H9 (cell line): ENCODE measurements at regions not wholly inside any gene's neighbourhood (a gene's known extent, or its start where the extent isn't known, plus 50 kb on each side); places are given as distances from the start of the nearest gene placed in this dataset.
A peak's percentile ranks its signal among the peaks of the same experiment; 100 is the strongest.

ENCODE experiments used
- DNase-seq: peaks from one replicate; pipeline ENCODE4 v3.0.0-alpha.2; 2017
- H2AFZ ChIP-seq: one replicate; pipeline ENCODE4 v1.6.1; 2013; ENCODE audit warnings: mild to moderate bottlenecking, low read length, control low read depth, moderate library complexity
- H2AK5ac ChIP-seq: 2 replicates; pipeline ENCODE4 v1.6.1; 2013; ENCODE audit warnings: low read length, control low read depth, mixed read lengths; ENCODE audit not compliant: insufficient read length
- H2BK120ac ChIP-seq: one replicate; pipeline ENCODE4 v1.6.1; 2013; ENCODE audit warnings: low read depth, mild to moderate bottlenecking, low read length, control low read depth, inconsistent platforms; ENCODE audit not compliant: poor library complexity, severe bottlenecking
- H2BK12ac ChIP-seq: 2 replicates; pipeline ENCODE4 v1.6.1; 2013; ENCODE audit warnings: low read length, control low read depth, mixed read lengths, low read depth; ENCODE audit not compliant: insufficient read length
- H2BK15ac ChIP-seq: 2 replicates; pipeline ENCODE4 v1.6.1; 2013; ENCODE audit warnings: low read depth, low read length, control low read depth
- H2BK20ac ChIP-seq: one replicate; pipeline ENCODE4 v1.6.1; 2013; ENCODE audit warnings: low read depth, mild to moderate bottlenecking, low read length, control low read depth, inconsistent platforms; ENCODE audit not compliant: poor library complexity, severe bottlenecking
- H2BK5ac ChIP-seq: 2 replicates; pipeline ENCODE4 v1.6.1; 2013; ENCODE audit warnings: low read length, control low read depth, mixed read lengths; ENCODE audit not compliant: insufficient read length
- H3K14ac ChIP-seq: 2 replicates; pipeline ENCODE4 v1.6.1; 2013; ENCODE audit warnings: low read length, control low read depth; ENCODE audit not compliant: insufficient read depth
- H3K18ac ChIP-seq: 2 replicates; pipeline ENCODE4 v1.6.1; 2013; ENCODE audit warnings: low read depth, mild to moderate bottlenecking, mixed read lengths, low read length, control low read depth; ENCODE audit not compliant: insufficient read length
- H3K23ac ChIP-seq: 2 replicates; pipeline ENCODE4 v1.6.1; 2013; ENCODE audit warnings: low read length, control low read depth, mixed read lengths, low read depth; ENCODE audit not compliant: insufficient read length
- H3K23me2 ChIP-seq: 2 replicates; pipeline ENCODE4 v1.6.1; 2013; ENCODE audit warnings: low read depth, mild to moderate bottlenecking, mixed read lengths, low read length, control low read depth; ENCODE audit not compliant: insufficient read length, poor library complexity, severe bottlenecking
- H3K27ac ChIP-seq: 2 replicates; pipeline ENCODE4 v1.5.1; 2013; ENCODE audit warnings: low read length, control low read depth, mixed read lengths, low read depth; ENCODE audit not compliant: insufficient read length
- H3K27me3 ChIP-seq: 2 replicates; pipeline ENCODE4 v1.6.1; 2013; ENCODE audit warnings: low read length, control low read depth, inconsistent platforms; ENCODE audit not compliant: insufficient read depth
- H3K4ac ChIP-seq: 2 replicates; pipeline ENCODE4 v1.6.1; 2013; ENCODE audit warnings: low read depth, mild to moderate bottlenecking, control low read depth, inconsistent platforms, low read length, moderate library complexity
- H3K4me1 ChIP-seq: 2 replicates; pipeline ENCODE4 v1.6.1; 2013; ENCODE audit warnings: low read length, control low read depth, inconsistent platforms; ENCODE audit not compliant: insufficient read depth
- H3K4me2 ChIP-seq: 2 replicates; pipeline ENCODE4 v1.6.1; 2013; ENCODE audit warnings: low read length, control low read depth, mixed read lengths; ENCODE audit not compliant: insufficient read length, insufficient read depth
- H3K56ac ChIP-seq: 2 replicates; pipeline ENCODE4 v1.6.1; 2013; ENCODE audit warnings: low read depth, mild to moderate bottlenecking, mixed read lengths, low read length, control low read depth; ENCODE audit not compliant: insufficient read length
- H3K79me1 ChIP-seq: 2 replicates; pipeline ENCODE4 v1.6.1; 2013; ENCODE audit warnings: low read depth, mild to moderate bottlenecking, moderate library complexity, low read length, control low read depth, inconsistent platforms; ENCODE audit not compliant: insufficient read depth, poor library complexity, severe bottlenecking
- H3K79me2 ChIP-seq: 2 replicates; pipeline ENCODE4 v1.6.1; 2013; ENCODE audit warnings: low read length, control low read depth, inconsistent platforms; ENCODE audit not compliant: insufficient read depth
- H3K9ac ChIP-seq: 2 replicates; pipeline ENCODE4 v1.6.1; 2013; ENCODE audit warnings: low read length, control low read depth, mixed read lengths; ENCODE audit not compliant: insufficient read length; ENCODE audit errors: extremely low read depth
- H3K9me3 ChIP-seq: one replicate; pipeline ENCODE4 v1.6.1; 2013; ENCODE audit warnings: low read depth, low read length, inconsistent platforms; ENCODE audit not compliant: control insufficient read depth
- H3T11ph ChIP-seq: one replicate; pipeline ENCODE4 v1.6.1; 2013; ENCODE audit warnings: mild to moderate bottlenecking, low read length, control low read depth, inconsistent platforms
- H4K20me1 ChIP-seq: one replicate; pipeline ENCODE4 v1.6.1; 2013; ENCODE audit not compliant: control insufficient read depth, insufficient read length, insufficient read depth
- H4K5ac ChIP-seq: 2 replicates; pipeline ENCODE4 v1.6.1; 2013; ENCODE audit warnings: low read depth, mild to moderate bottlenecking, mixed read lengths, low read length, control low read depth; ENCODE audit not compliant: insufficient read length
- H4K8ac ChIP-seq: replicated peaks from 2 replicates; pipeline ENCODE4 v1.6.1; 2013; ENCODE audit warnings: low read length, control low read depth, mixed read lengths, low read depth; ENCODE audit not compliant: insufficient read length
- H4K91ac ChIP-seq: 2 replicates; pipeline ENCODE4 v1.6.1; 2013; ENCODE audit warnings: low read depth, mild to moderate bottlenecking, moderate library complexity, mixed read lengths, low read length, control low read depth; ENCODE audit not compliant: insufficient read length
- H3K27ac Mint-ChIP-seq, 3 experiments: 2 replicates in 2 of 3; 3 replicates in 1 of 3; pipeline ENCODE4 v1.8.0; 2020 to 2021; ENCODE audit warnings: mixed read lengths in 3 of 3, mild to moderate bottlenecking in 1 of 3, moderate library complexity in 1 of 3
- H3K27me3 Mint-ChIP-seq: 2 replicates; pipeline ENCODE4 v1.8.0; 2021; ENCODE audit warnings: low read depth, mild to moderate bottlenecking, moderate library complexity, mixed read lengths
- H3K36me3 Mint-ChIP-seq, 3 experiments: 2 replicates in 2 of 3; 3 replicates in 1 of 3; pipeline ENCODE4 v1.8.0; 2020 to 2021; ENCODE audit warnings: low read depth in 3 of 3, mixed read lengths in 3 of 3; ENCODE audit not compliant: insufficient read depth in 1 of 3
- H3K4me1 Mint-ChIP-seq, 2 experiments: 2 replicates each; pipeline ENCODE4 v1.8.0; 2020; ENCODE audit warnings: mixed read lengths in 2 of 2
- H3K4me3 Mint-ChIP-seq, 2 experiments: 2 replicates in 1 of 2; 3 replicates in 1 of 2; pipeline ENCODE4 v1.8.0; 2020 to 2021; ENCODE audit warnings: mild to moderate bottlenecking in 2 of 2, mixed read lengths in 2 of 2, moderate library complexity in 1 of 2
- H3K9me3 Mint-ChIP-seq, 2 experiments: 2 replicates in 1 of 2; 3 replicates in 1 of 2; pipeline ENCODE4 v1.8.0; 2020; ENCODE audit warnings: mild to moderate bottlenecking in 2 of 2, mixed read lengths in 2 of 2, moderate library complexity in 1 of 2
- CTCF ChIP-seq: fragments of 200-600 bp; sonication (generic); conservative IDR thresholded peaks from 3 replicates; pipeline ENCODE4 v1.8.0; 2021; ENCODE audit warnings: antibody characterized with exemption, mild to moderate bottlenecking
- WGBS: extraction: QIAGEN DNeasy Blood & Tissue Kit; methylation state at CpG from one replicate; pipeline ENCODE4 v1.1.7; 2013; ENCODE audit warnings: missing lambda C conversion rate, low lambda C conversion rate, mixed read lengths; ENCODE audit not compliant: insufficient read length; ENCODE audit errors: extremely low coverage; 5-methylcytosine and 5-hydroxymethylcytosine counted together

- Histone ChIP-seq H3K27ac (no peak overlapping the region), H3K4me2 (no peak overlapping the region), H3K23ac (no peak overlapping the region), H3K56ac (no peak overlapping the region), H2BK20ac (no peak overlapping the region), H3K14ac (no peak overlapping the region), H3K23me2 (no peaks in the 10 kb centered on the region), H3K79me2 (no peaks in the 10 kb centered on the region), H3K18ac (no peak overlapping the region), H3K79me1 (no peaks in the 10 kb centered on the region), H2AK5ac (no peak overlapping the region), H3K9me3 (no peaks in the 10 kb centered on the region), H4K20me1 (no peaks in the 10 kb centered on the region), H2AFZ (no peak overlapping the region), H2BK120ac (no peak overlapping the region), H3T11ph (no peak overlapping the region), H3K27me3 (no peaks in the 10 kb centered on the region), H2BK5ac (no peak overlapping the region), H3K4me1 (peaks cover 4% of the 10 kb centered on the region; the same call in 1 of the 2 replicates), H2BK12ac (no peak overlapping the region), H2BK15ac (no peak overlapping the region), H4K8ac (no peak overlapping the region), H4K91ac (no peak overlapping the region), H3K9ac (no peak overlapping the region), H3K4ac (no peak overlapping the region), H4K5ac (no peak overlapping the region)
- DNase-seq, result peak; percentile 29
- no CpG with 5 or more reads among the region's 2 CpGs for WGBS
- no peak for TF ChIP-seq CTCF
- no peaks in the 10 kb centered on the region for H3K36me3 Mint-ChIP-seq
- no peaks in the 10 kb centered on the region for H3K27me3 Mint-ChIP-seq
- H3K4me1 Mint-ChIP-seq, result peaks cover 12% of the 10 kb centered on the region in 2 experiments
- no peaks in the 10 kb centered on the region for H3K9me3 Mint-ChIP-seq
- H3K4me3 Mint-ChIP-seq, result no peak overlapping the region
- H3K27ac Mint-ChIP-seq, result peak overlapping the region; percentile 51 to 82 (median 58); a peak in 1 of 7 replicates
Measured at GRCh38 chr2:41167014-41167413, 715.1 kb upstream of the SLC8A1 start.
